Stomach (tissue), 8 donors: ENCODE measurements at regions not wholly inside any gene's neighbourhood (a gene's known extent, or its start where the extent isn't known, plus 50 kb on each side); places are given as distances from the start of the nearest gene placed in this dataset.
"Not testable (repeated sequence)": the region's sequence is repeated elsewhere in the genome, so short reads cannot be mapped to it uniquely, and the experiment has no call there.

ENCODE experiments used
- DNase-seq, 2 donors: peaks; one replicate each; pipeline versions ENCODE4 v3.0.0 to v3.0.0-alpha.2; 2013 to 2019
- H3K27ac ChIP-seq, 5 donors: fragments of 200-600 bp in 4 of 5; sonication (generic) in 4 of 5; one replicate each; pipeline ENCODE4 v1.5.1; 2013 to 2019; ENCODE audit warnings: mild to moderate bottlenecking in 1 of 5, moderate library complexity in 1 of 5
- H3K27me3 ChIP-seq, 3 donors: fragments of 200-600 bp; sonication (generic); one replicate each; pipeline ENCODE4 v1.5.1; 2017 to 2019; ENCODE audit warnings: mixed run types in 1 of 3
- H3K36me3 ChIP-seq, 4 donors: fragments of 200-600 bp; sonication (generic); 1 replicate in 3 of 4; 2 replicates in 1 of 4; pipeline ENCODE4 v1.5.1; 2016 to 2019
- H3K4me1 ChIP-seq, 4 donors: fragments of 200-600 bp; sonication (generic); one replicate each; pipeline ENCODE4 v1.5.1; 2016 to 2019
- H3K4me3 ChIP-seq, 4 donors: fragments of 200-600 bp; sonication (generic) in 3 of 4; one replicate each; pipeline ENCODE4 v1.5.1; 2016 to 2019; ENCODE audit warnings: mild to moderate bottlenecking in 1 of 4
- H3K9me3 ChIP-seq, 4 donors: fragments of 200-600 bp; sonication (generic); one replicate each; pipeline ENCODE4 v1.5.1; 2016 to 2019
- EP300 ChIP-seq: sonication (generic); formaldehyde crosslinking; IDR thresholded peaks from one replicate; pipeline ENCODE4 v1.6.1; 2017; ENCODE audit warnings: antibody characterized with exemption
- POLR2A ChIP-seq, 4 donors: fragments of 450-650 bp; IDR thresholded peaks; one replicate each; pipeline ENCODE4 v1.6.1; 2016; ENCODE audit warnings: antibody characterized with exemption in 4 of 4, control low read depth in 2 of 4, mild to moderate bottlenecking in 1 of 4, moderate library complexity in 1 of 4
- POLR2AphosphoS5 ChIP-seq, 3 donors: sonication (generic); formaldehyde crosslinking; IDR thresholded peaks; one replicate each; pipeline ENCODE4 v1.6.1; 2016; ENCODE audit warnings: antibody characterized with exemption in 3 of 3
- WGBS, 5 donors: extraction: QIAGEN DNeasy Blood & Tissue Kit in 3 of 5; methylation state at CpG; one replicate each; pipeline versions ENCODE4 v1.1.5 to v1.1.7; 2013 to 2018; 5-methylcytosine and 5-hydroxymethylcytosine counted together
- intact Hi-C: fragments of 100-400 bp; cut with DNase I; formaldehyde crosslinking; loops from one replicate; pipeline ENCODE4 v1.15.1; 2023; ENCODE audit warnings: low total_unique reads
- TF ChIP-seq, protein P1 (sequence below), 7 experiments: fragments of 450-650 bp in 4 of 7; fragments of 200-600 bp in 3 of 7; sonication (generic) in 3 of 7; IDR thresholded peaks; one replicate each; pipeline ENCODE4 v1.5.1; 2016 to 2019; ENCODE audit warnings: antibody characterized with exemption in 7 of 7, control low read depth in 2 of 7, mild to moderate bottlenecking in 1 of 7
- donor health status: healthy with polysubstance abuse.
- donor health status: Bipolar disorder and iron deficiency.
- donor health status: healthy.

DNA sequence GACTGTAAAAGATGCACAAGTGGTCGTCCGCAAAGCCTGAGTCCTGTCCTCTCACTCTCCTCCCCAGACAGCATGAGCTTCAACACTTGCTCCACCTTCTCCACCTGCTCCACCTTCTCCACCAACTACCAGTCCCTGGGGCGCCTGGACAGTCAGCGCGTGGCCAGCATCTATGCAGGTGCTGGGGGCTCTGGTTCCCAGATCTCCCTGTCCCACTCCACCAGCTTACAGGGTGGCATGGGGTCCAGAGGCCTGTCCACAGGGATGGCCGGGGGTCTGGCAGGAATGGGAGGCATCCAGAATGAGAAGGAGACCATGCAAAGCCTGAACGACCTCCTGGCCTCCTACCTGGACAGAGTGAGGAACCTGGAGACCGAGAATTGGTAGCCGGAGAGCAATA is 162.2 kb upstream of the NT5E start:
- H3K36me3 ChIP-seq: no peaks in the 10 kb centered on the region
- WGBS, 5 donors: 79 to 88% (median 87%) methylated on average over 9 of the region's 9 CpGs
- intact Hi-C loops: no loop called here
- peaks cover 0 to 17% (median 4%) of the 10 kb centered on the region in 4 donors for H3K9me3 ChIP-seq
- no peaks in the 10 kb centered on the region for H3K27me3 ChIP-seq
- H3K27ac ChIP-seq: no peak overlapping the region
- H3K4me1 ChIP-seq: no peaks in the 10 kb centered on the region
- no peak for DNase-seq
- no peak overlapping the region for H3K4me3 ChIP-seq
- TF ChIP-seq POLR2AphosphoS5 (IDR thresholded peaks at IDR 0.05): no peak

DNA sequence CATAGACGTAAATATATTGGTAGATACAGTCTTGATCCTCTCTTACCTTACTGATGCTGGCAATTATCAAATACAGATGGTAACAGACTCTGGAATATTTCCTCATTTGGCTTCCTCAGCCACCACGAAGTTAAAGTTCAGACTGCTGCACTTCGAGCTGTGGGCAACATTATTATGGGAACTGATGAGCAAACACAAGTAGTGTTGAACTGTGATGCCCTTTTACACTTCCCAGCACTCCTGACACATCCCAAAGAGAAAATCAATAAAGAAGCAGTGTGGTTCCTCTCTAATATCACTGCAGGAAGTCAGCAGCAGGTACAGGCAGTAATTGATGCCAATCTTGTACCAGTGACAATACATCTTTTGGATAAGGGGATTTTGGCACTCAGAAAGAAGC is 162.7 kb upstream of the NT5E start:
- H3K27ac ChIP-seq: no peak overlapping the region
- TF ChIP-seq POLR2A (IDR thresholded peaks at IDR 0.05) (no peak), EP300 (no peak), POLR2AphosphoS5 (IDR thresholded peaks at IDR 0.05) (no peak)
- TF ChIP-seq, protein P1, sequence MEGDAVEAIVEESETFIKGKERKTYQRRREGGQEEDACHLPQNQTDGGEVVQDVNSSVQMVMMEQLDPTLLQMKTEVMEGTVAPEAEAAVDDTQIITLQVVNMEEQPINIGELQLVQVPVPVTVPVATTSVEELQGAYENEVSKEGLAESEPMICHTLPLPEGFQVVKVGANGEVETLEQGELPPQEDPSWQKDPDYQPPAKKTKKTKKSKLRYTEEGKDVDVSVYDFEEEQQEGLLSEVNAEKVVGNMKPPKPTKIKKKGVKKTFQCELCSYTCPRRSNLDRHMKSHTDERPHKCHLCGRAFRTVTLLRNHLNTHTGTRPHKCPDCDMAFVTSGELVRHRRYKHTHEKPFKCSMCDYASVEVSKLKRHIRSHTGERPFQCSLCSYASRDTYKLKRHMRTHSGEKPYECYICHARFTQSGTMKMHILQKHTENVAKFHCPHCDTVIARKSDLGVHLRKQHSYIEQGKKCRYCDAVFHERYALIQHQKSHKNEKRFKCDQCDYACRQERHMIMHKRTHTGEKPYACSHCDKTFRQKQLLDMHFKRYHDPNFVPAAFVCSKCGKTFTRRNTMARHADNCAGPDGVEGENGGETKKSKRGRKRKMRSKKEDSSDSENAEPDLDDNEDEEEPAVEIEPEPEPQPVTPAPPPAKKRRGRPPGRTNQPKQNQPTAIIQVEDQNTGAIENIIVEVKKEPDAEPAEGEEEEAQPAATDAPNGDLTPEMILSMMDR (IDR thresholded peaks at IDR 0.05): no peak
- H3K9me3 ChIP-seq: peaks cover 0 to 17% (median 4%) of the 10 kb centered on the region in 4 donors
- intact Hi-C loops: no loop called here
- H3K4me1 ChIP-seq: no peaks in the 10 kb centered on the region
- no peaks in the 10 kb centered on the region for H3K27me3 ChIP-seq
- H3K4me3 ChIP-seq: no peak overlapping the region
- no peak for DNase-seq
- no peaks in the 10 kb centered on the region for H3K36me3 ChIP-seq
- WGBS, 5 donors: 48 to 70% (median 53%) methylated on average over 3 of the region's 3 CpGs

DNA sequence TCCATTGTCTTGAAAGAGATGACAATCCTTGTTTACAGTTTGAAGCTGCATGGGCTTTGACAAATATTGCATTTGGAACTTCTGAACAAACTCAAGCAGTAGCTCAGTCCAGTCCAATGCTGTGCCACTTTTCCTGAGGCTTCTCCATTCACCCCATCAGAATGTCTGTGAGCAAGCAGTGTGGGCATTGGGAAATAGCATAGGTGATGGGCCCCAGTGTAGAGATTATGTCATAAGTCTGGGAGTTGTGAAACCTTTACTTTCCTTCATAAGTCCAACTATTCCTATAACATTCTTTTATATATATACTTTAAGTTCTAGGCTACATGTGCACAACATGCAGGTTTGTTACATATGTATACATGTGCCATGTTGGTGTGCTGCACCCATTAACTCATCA is 163.4 kb upstream of the NT5E start:
- H3K36me3 ChIP-seq, H3K4me1 ChIP-seq, H3K4me3 ChIP-seq, DNase-seq, intact Hi-C loops, H3K27me3 ChIP-seq, H3K27ac ChIP-seq: not testable (repeated sequence)
- peaks cover 0 to 17% (median 4%) of the 10 kb centered on the region in 4 donors for H3K9me3 ChIP-seq

DNA sequence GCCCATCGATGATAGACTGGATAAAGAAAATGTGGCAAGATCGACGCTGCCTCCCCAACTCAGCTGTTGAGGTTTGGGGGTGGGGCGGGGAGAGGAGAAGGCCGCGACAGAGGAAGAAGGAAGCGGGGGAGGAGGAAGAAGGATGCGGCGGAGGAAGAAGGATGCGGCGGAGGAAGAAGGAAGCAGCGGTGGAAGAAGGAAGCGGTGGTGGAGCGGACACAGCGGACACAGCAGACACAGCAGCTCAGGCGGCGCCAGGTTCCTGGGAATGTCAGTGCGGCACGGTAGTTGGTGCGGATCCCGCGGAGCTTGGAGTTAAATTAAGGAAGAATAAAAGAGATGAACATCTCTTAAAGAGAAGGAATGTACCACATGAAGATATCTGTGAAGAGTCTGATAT is 163.9 kb upstream of the NT5E start:
- DNase-seq: no peak
- TF ChIP-seq POLR2AphosphoS5 (IDR thresholded peaks at IDR 0.05) (no peak), POLR2A (IDR thresholded peaks at IDR 0.05) (no peak), EP300 (no peak)
- TF ChIP-seq, protein P1 (IDR thresholded peaks at IDR 0.05): no peak
- no peak overlapping the region for H3K27ac ChIP-seq
- H3K9me3 ChIP-seq: peaks cover 0 to 17% (median 4%) of the 10 kb centered on the region in 4 donors
- intact Hi-C loops: no loop called here
- no peaks in the 10 kb centered on the region for H3K27me3 ChIP-seq
- H3K4me1 ChIP-seq: no peaks in the 10 kb centered on the region
- H3K36me3 ChIP-seq: no peaks in the 10 kb centered on the region
- H3K4me3 ChIP-seq: no peak overlapping the region
- 87 to 92% (median 90%) methylated on average over 22 of the region's 22 CpGs for WGBS, 5 donors

DNA sequence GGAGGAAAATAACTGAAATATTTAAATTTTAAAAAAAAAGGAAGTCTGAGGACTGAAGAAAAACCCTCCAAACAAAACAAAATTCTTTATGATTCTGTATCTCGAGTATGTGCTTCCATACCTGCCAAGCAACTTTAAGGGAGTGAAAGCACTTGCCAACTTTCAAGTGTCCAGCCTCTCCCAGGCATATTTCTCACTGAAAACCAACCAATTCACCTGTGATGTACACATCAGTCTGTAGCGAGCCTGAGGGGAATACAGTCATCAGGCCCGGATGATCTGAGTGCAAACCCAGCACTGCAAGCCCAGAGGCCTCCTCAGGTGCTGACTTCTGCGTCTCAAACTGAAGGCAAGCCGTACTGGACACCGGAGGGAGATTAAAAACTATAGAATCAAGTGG is 164.8 kb upstream of the NT5E start:
- Histone ChIP-seq H3K4me1 (no peaks in the 10 kb centered on the region), H3K27ac (no peak overlapping the region), H3K4me3 (no peak overlapping the region), H3K27me3 (no peaks in the 10 kb centered on the region), H3K9me3 (peaks cover 0 to 11% (median 1%) of the 10 kb centered on the region in 4 donors), H3K36me3 (no peaks in the 10 kb centered on the region)
- DNase-seq: no peak
- TF ChIP-seq EP300: no peak
- TF ChIP-seq POLR2A (IDR thresholded peaks at IDR 0.05): no peak
- TF ChIP-seq, protein P1 (IDR thresholded peaks at IDR 0.05): no peak
- TF ChIP-seq POLR2AphosphoS5 (IDR thresholded peaks at IDR 0.05): no peak
- intact Hi-C loops: no loop called here
- 66 to 79% (median 77%) methylated on average over 6 of the region's 6 CpGs for WGBS, 5 donors

DNA sequence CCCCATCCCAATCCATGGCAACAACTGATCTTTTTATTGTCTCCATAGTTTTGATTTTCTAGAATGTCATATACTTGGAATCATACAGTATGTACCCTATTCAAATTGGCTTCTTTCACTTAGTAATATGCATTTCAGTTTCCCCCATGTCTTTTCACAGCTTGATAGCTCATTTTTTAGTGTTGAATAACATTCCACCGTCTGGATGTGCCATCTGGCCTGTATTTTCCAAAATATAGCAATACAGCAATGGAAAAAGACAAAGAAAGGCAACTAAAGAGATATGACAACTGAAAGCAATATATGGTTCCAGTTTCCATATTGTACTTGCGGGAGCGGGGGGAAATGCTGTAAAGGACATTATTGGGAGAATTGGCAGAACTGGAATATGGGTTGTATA is 166.4 kb upstream of the NT5E start:
- Histone ChIP-seq H3K27ac (no peak overlapping the region), H3K36me3 (no peaks in the 10 kb centered on the region), H3K4me1 (no peaks in the 10 kb centered on the region), H3K9me3 (peaks cover 0 to 3% (median 0%) of the 10 kb centered on the region in 4 donors), H3K4me3 (no peak overlapping the region), H3K27me3 (no peaks in the 10 kb centered on the region)
- TF ChIP-seq EP300: no peak
- no peak for TF ChIP-seq POLR2AphosphoS5 (IDR thresholded peaks at IDR 0.05)
- TF ChIP-seq, protein P1 (IDR thresholded peaks at IDR 0.05): no peak
- TF ChIP-seq POLR2A (IDR thresholded peaks at IDR 0.05): no peak
- 76 to 85% (median 81%) methylated on average over 3 of the region's 3 CpGs for WGBS, 5 donors
- no peak for DNase-seq
- intact Hi-C loops: no loop called here
